ENCODE measurements at regions not wholly inside any gene's neighbourhood (a gene's known extent, or its start where the extent isn't known, plus 50 kb on each side); places are given as distances from the start of the nearest gene placed in this dataset.

GRCh38 chr15:81966631-81967030, 79.2 kb downstream of the MEX3B start:
- WGBS (ENCODE audit: extremely low coverage, insufficient read length, low lambda C conversion rate) = no CpG with 5 or more reads among the region's 3 CpGs
- Histone ChIP-seq H3K27ac (ENCODE audit: insufficient read length, low read depth, low read length) (no peak overlapping the region), H3K23me2 (ENCODE audit: insufficient read length, low read depth, low read length, poor library complexity, severe bottlenecking) (no peaks in the 10 kb centered on the region)

More at GRCh38 chr15:81966631-81967030, 79.2 kb downstream of the MEX3B start:
- H2BK20ac ChIP-seq (ENCODE audit: low read depth, low read length, poor library complexity, severe bottlenecking) = no peak overlapping the region
- no peaks in the 10 kb centered on the region for H3K9me3 ChIP-seq (ENCODE audit: control insufficient read depth, low read depth, low read length)
- no peak overlapping the region for H3T11ph ChIP-seq (ENCODE audit: low read length)
- no peak overlapping the region for H3K9ac ChIP-seq (ENCODE audit: extremely low read depth, insufficient read length, low read length)
- no peak overlapping the region for H3K4ac ChIP-seq (ENCODE audit: low read depth, low read length)
- H3K79me2 ChIP-seq (ENCODE audit: insufficient read depth, low read length) = no peaks in the 10 kb centered on the region
- H2AFZ ChIP-seq (ENCODE audit: low read length) = no peak overlapping the region
- H3K4me3 Mint-ChIP-seq = no peak overlapping the region
- H2BK5ac ChIP-seq (ENCODE audit: insufficient read length, low read length) = no peak overlapping the region
- no peak for DNase-seq
- H3K27me3 ChIP-seq (ENCODE audit: insufficient read depth, low read length) = no peaks in the 10 kb centered on the region
- no peak overlapping the region for H3K56ac ChIP-seq (ENCODE audit: insufficient read length, low read depth, low read length)
- no peaks in the 10 kb centered on the region for H3K79me1 ChIP-seq (ENCODE audit: insufficient read depth, low read depth, low read length, poor library complexity, severe bottlenecking)
- no peak overlapping the region for H4K5ac ChIP-seq (ENCODE audit: insufficient read length, low read depth, low read length)
- H4K20me1 ChIP-seq (ENCODE audit: control insufficient read depth, insufficient read depth, insufficient read length) = no peaks in the 10 kb centered on the region
- H3K18ac ChIP-seq (ENCODE audit: insufficient read length, low read depth, low read length) = no peak overlapping the region
- no peak overlapping the region for H3K14ac ChIP-seq (ENCODE audit: insufficient read depth, low read length)
- H3K4me1 Mint-ChIP-seq = no peaks in the 10 kb centered on the region
- H4K91ac ChIP-seq (ENCODE audit: insufficient read length, low read depth, low read length) = no peak overlapping the region
- no peak overlapping the region for H2BK120ac ChIP-seq (ENCODE audit: low read depth, low read length, poor library complexity, severe bottlenecking)
- H3K27ac Mint-ChIP-seq = no peak overlapping the region
- H3K9me3 Mint-ChIP-seq = peaks cover 4 to 19% of the 10 kb centered on the region in 2 experiments; a peak in 4 of 5 replicates
- no peak overlapping the region for H3K4me2 ChIP-seq (ENCODE audit: insufficient read depth, insufficient read length, low read length)
- H2BK15ac ChIP-seq (ENCODE audit: low read depth, low read length) = no peak overlapping the region
- no peak for TF ChIP-seq CTCF (conservative IDR thresholded peaks at IDR 0.05)
- no peak overlapping the region for H2BK12ac ChIP-seq (ENCODE audit: insufficient read length, low read depth, low read length)
- H3K23ac ChIP-seq (ENCODE audit: insufficient read length, low read depth, low read length) = no peak overlapping the region
- H3K36me3 Mint-ChIP-seq (ENCODE audit: insufficient read depth in 1 of 3, low read depth in 3 of 3) = peaks cover 12 to 29% (median 23%) of the 10 kb centered on the region in 3 experiments
- no peak overlapping the region for H4K8ac ChIP-seq (replicated peaks; ENCODE audit: insufficient read length, low read depth, low read length)
- H3K27me3 Mint-ChIP-seq (ENCODE audit: low read depth) = no peaks in the 10 kb centered on the region
- no peak overlapping the region for H2AK5ac ChIP-seq (ENCODE audit: insufficient read length, low read length)
- H3K4me1 ChIP-seq (ENCODE audit: insufficient read depth, low read length) = no peaks in the 10 kb centered on the region

Data from H9 (cell line).